ENCODE measurements at regions not wholly inside any gene's neighbourhood (a gene's known extent, or its start where the extent isn't known, plus 50 kb on each side); places are given as distances from the start of the nearest gene placed in this dataset.

DNA sequence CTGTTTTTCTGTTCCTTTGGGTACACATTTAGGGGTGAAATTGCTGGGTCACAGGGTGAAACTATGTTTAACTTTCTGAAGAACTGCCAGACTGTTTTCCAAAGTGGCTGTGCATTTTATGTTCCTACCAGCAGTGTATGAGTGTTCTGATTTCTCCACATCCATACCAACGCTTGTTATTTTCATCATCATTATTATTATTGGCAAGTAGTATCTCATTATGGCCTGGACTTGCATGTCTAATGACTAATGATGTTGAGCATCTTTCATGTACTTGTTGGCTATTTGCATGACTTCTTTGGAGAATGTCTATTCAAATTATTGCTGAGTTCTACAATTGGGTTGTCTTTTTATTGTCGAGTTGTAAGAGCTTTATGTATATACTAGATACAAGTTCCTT lies 321.8 kb upstream of the HTR2A start:
- TF ChIP-seq, protein P1, sequence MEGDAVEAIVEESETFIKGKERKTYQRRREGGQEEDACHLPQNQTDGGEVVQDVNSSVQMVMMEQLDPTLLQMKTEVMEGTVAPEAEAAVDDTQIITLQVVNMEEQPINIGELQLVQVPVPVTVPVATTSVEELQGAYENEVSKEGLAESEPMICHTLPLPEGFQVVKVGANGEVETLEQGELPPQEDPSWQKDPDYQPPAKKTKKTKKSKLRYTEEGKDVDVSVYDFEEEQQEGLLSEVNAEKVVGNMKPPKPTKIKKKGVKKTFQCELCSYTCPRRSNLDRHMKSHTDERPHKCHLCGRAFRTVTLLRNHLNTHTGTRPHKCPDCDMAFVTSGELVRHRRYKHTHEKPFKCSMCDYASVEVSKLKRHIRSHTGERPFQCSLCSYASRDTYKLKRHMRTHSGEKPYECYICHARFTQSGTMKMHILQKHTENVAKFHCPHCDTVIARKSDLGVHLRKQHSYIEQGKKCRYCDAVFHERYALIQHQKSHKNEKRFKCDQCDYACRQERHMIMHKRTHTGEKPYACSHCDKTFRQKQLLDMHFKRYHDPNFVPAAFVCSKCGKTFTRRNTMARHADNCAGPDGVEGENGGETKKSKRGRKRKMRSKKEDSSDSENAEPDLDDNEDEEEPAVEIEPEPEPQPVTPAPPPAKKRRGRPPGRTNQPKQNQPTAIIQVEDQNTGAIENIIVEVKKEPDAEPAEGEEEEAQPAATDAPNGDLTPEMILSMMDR (IDR thresholded peaks at IDR 0.05) = no peak
- no peak for TF ChIP-seq EZH2 (IDR thresholded peaks at IDR 0.05; ENCODE audit: borderline replicate concordance, insufficient read depth, low read depth, low read length, poor library complexity, severe bottlenecking)

All from B cell (primary cell).